HepG2 (cell line): ENCODE measurements at regions not wholly inside any gene's neighbourhood (a gene's known extent, or its start where the extent isn't known, plus 50 kb on each side); places are given as distances from the start of the nearest gene placed in this dataset.

Source experiments
- ARNT ChIP-seq: fragments of 450-650 bp; IDR thresholded peaks from 2 replicates; pipeline ENCODE4 v1.6.1; 2017
- CAMTA2 ChIP-seq: sonication (generic); formaldehyde crosslinking; IDR thresholded peaks from 2 replicates; pipeline ENCODE4 v1.4.0; 2020; ENCODE audit warnings: mild to moderate bottlenecking, missing genetic modification reagents, borderline replicate concordance
- HOXD1 ChIP-seq: sonication (generic); formaldehyde crosslinking; IDR thresholded peaks from 2 replicates; pipeline ENCODE4 v1.5.0; 2020; ENCODE audit warnings: missing genetic modification reagents
- MXI1 ChIP-seq: IDR thresholded peaks from 3 replicates; pipeline ENCODE4 v1.6.1; 2012; ENCODE audit warnings: low read depth, low read length, inconsistent platforms, borderline replicate concordance
- NBN ChIP-seq: fragments of 450-650 bp; conservative IDR thresholded peaks from 2 replicates; pipeline ENCODE4 v1.6.1; 2017
- ZNF713 ChIP-seq: sonication (generic); formaldehyde crosslinking; IDR thresholded peaks from 2 replicates; pipeline ENCODE4 v1.4.0; 2020; ENCODE audit warnings: mild to moderate bottlenecking, missing genetic modification reagents
- TF ChIP-seq, protein P1 (sequence below): sonication (generic); formaldehyde crosslinking; IDR thresholded peaks from 2 replicates; pipeline ENCODE4 v1.4.0; 2020; ENCODE audit warnings: missing genetic modification reagents
- TF ChIP-seq, protein P2 (sequence below): sonication (generic); formaldehyde crosslinking; IDR thresholded peaks from one replicate; pipeline ENCODE4 v1.5.1; 2020; ENCODE audit warnings: mild to moderate bottlenecking, missing genetic modification reagents; ENCODE audit errors: not compliant biosample characterization
- TF ChIP-seq, protein P3 (sequence below): sonication (generic); formaldehyde crosslinking; IDR thresholded peaks from 2 replicates; pipeline ENCODE4 v1.4.0; 2020; ENCODE audit warnings: missing genetic modification reagents, borderline replicate concordance
- TF ChIP-seq, protein P4 (sequence below): sonication (generic); formaldehyde crosslinking; IDR thresholded peaks from 2 replicates; pipeline ENCODE4 v1.5.0; 2020; ENCODE audit warnings: mild to moderate bottlenecking, missing genetic modification reagents

DNA sequence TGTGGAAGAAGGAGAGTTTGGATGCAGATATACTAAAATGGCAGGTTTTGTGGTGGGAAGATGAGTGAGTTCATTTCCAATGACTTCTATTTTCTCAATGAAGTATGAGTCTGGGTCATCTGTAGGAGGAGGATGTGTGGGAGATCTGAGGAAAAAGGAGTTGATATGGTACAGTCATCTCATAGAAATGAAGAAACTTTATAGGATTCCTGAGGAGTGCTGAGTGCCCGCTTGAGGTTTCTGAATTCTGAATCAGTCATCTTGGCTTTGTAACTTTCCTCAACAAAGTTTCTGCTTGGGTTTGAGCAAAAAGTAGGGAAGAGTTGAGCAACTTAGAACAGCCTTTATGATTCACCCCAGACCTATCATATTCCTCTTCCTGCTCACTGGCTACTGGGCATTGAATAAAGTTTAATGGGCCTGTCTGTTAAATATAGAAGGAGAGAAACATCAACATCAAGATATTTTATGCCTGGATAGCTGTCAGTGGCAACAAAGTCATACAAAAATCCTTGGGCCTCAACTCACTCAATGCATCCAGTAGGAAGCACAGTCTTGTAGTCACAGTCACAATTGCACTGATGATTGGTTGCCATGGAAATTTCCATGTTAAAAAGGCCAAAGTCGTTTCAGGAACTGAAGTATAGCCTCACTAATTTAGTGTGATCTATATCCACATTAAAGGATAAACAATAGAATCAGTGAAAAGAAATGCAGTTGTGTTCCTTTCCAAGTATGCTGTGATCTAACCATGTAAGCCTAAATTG, 284.7 kb downstream of the DUSP6 start (continued):
- TF ChIP-seq, protein P1, sequence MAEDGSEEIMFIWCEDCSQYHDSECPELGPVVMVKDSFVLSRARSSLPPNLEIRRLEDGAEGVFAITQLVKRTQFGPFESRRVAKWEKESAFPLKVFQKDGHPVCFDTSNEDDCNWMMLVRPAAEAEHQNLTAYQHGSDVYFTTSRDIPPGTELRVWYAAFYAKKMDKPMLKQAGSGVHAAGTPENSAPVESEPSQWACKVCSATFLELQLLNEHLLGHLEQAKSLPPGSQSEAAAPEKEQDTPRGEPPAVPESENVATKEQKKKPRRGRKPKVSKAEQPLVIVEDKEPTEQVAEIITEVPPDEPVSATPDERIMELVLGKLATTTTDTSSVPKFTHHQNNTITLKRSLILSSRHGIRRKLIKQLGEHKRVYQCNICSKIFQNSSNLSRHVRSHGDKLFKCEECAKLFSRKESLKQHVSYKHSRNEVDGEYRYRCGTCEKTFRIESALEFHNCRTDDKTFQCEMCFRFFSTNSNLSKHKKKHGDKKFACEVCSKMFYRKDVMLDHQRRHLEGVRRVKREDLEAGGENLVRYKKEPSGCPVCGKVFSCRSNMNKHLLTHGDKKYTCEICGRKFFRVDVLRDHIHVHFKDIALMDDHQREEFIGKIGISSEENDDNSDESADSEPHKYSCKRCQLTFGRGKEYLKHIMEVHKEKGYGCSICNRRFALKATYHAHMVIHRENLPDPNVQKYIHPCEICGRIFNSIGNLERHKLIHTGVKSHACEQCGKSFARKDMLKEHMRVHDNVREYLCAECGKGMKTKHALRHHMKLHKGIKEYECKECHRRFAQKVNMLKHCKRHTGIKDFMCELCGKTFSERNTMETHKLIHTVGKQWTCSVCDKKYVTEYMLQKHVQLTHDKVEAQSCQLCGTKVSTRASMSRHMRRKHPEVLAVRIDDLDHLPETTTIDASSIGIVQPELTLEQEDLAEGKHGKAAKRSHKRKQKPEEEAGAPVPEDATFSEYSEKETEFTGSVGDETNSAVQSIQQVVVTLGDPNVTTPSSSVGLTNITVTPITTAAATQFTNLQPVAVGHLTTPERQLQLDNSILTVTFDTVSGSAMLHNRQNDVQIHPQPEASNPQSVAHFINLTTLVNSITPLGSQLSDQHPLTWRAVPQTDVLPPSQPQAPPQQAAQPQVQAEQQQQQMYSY (CRISPR knock-in tag), result no peak
- TF ChIP-seq CAMTA2 (CRISPR knock-in tag), result no peak
- no peak for TF ChIP-seq ZNF713 (CRISPR knock-in tag)
- no peak for TF ChIP-seq NBN
- TF ChIP-seq, protein P2, sequence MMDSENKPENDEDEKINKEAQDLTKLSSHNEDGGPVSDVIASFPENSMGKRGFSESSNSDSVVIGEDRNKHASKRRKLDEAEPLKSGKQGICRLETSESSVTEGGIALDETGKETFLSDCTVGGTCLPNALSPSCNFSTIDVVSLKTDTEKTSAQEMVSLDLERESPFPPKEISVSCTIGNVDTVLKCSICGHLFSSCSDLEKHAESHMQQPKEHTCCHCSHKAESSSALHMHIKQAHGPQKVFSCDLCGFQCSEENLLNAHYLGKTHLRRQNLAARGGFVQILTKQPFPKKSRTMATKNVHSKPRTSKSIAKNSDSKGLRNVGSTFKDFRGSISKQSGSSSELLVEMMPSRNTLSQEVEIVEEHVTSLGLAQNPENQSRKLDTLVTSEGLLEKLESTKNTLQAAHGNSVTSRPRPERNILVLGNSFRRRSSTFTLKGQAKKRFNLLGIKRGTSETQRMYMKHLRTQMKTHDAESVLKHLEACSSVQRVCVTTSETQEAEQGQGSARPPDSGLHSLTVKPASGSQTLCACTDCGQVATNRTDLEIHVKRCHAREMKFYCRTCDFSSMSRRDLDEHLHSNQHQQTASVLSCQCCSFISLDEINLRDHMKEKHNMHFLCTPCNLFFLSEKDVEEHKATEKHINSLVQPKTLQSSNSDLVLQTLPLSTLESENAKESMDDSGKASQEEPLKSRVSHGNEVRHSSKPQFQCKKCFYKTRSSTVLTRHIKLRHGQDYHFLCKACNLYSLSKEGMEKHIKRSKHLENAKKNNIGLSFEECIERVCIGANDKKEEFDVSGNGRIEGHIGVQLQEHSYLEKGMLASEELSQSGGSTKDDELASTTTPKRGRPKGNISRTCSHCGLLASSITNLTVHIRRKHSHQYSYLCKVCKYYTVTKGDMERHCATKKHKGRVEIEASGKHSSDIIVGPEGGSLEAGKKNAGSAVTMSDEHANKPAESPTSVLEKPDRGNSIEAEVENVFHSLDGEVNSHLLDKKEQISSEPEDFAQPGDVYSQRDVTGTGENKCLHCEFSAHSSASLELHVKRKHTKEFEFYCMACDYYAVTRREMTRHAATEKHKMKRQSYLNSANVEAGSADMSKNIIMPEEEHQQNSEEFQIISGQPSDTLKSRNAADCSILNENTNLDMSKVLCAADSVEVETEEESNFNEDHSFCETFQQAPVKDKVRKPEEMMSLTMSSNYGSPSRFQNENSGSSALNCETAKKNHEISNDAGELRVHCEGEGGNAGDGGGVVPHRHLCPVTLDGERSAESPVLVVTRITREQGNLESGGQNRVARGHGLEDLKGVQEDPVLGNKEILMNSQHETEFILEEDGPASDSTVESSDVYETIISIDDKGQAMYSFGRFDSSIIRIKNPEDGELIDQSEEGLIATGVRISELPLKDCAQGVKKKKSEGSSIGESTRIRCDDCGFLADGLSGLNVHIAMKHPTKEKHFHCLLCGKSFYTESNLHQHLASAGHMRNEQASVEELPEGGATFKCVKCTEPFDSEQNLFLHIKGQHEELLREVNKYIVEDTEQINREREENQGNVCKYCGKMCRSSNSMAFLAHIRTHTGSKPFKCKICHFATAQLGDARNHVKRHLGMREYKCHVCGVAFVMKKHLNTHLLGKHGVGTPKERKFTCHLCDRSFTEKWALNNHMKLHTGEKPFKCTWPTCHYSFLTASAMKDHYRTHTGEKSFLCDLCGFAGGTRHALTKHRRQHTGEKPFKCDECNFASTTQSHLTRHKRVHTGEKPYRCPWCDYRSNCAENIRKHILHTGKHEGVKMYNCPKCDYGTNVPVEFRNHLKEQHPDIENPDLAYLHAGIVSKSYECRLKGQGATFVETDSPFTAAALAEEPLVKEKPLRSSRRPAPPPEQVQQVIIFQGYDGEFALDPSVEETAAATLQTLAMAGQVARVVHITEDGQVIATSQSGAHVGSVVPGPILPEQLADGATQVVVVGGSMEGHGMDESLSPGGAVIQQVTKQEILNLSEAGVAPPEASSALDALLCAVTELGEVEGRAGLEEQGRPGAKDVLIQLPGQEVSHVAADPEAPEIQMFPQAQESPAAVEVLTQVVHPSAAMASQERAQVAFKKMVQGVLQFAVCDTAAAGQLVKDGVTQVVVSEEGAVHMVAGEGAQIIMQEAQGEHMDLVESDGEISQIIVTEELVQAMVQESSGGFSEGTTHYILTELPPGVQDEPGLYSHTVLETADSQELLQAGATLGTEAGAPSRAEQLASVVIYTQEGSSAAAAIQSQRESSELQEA (CRISPR knock-in tag), result no peak
- TF ChIP-seq ARNT, result no peak
- TF ChIP-seq, protein P3, sequence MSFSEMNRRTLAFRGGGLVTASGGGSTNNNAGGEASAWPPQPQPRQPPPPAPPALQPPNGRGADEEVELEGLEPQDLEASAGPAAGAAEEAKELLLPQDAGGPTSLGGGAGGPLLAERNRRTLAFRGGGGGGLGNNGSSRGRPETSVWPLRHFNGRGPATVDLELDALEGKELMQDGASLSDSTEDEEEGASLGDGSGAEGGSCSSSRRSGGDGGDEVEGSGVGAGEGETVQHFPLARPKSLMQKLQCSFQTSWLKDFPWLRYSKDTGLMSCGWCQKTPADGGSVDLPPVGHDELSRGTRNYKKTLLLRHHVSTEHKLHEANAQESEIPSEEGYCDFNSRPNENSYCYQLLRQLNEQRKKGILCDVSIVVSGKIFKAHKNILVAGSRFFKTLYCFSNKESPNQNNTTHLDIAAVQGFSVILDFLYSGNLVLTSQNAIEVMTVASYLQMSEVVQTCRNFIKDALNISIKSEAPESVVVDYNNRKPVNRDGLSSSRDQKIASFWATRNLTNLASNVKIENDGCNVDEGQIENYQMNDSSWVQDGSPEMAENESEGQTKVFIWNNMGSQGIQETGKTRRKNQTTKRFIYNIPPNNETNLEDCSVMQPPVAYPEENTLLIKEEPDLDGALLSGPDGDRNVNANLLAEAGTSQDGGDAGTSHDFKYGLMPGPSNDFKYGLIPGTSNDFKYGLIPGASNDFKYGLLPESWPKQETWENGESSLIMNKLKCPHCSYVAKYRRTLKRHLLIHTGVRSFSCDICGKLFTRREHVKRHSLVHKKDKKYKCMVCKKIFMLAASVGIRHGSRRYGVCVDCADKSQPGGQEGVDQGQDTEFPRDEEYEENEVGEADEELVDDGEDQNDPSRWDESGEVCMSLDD (CRISPR knock-in tag), result no peak
- no peak for TF ChIP-seq MXI1
- TF ChIP-seq, protein P4, sequence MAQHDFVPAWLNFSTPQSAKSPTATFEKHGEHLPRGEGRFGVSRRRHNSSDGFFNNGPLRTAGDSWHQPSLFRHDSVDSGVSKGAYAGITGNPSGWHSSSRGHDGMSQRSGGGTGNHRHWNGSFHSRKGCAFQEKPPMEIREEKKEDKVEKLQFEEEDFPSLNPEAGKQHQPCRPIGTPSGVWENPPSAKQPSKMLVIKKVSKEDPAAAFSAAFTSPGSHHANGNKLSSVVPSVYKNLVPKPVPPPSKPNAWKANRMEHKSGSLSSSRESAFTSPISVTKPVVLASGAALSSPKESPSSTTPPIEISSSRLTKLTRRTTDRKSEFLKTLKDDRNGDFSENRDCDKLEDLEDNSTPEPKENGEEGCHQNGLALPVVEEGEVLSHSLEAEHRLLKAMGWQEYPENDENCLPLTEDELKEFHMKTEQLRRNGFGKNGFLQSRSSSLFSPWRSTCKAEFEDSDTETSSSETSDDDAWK, result no peak
- no peak for TF ChIP-seq HOXD1 (CRISPR knock-in tag)
- TF ChIP-seq, all 625 proteins: peak for 0
